ENCODE measurements at regions not wholly inside any gene's neighbourhood (a gene's known extent, or its start where the extent isn't known, plus 50 kb on each side); places are given as distances from the start of the nearest gene placed in this dataset.
"Not testable (repeated sequence)": the region's sequence is repeated elsewhere in the genome, so short reads cannot be mapped to it uniquely, and the experiment has no call there.

DNA sequence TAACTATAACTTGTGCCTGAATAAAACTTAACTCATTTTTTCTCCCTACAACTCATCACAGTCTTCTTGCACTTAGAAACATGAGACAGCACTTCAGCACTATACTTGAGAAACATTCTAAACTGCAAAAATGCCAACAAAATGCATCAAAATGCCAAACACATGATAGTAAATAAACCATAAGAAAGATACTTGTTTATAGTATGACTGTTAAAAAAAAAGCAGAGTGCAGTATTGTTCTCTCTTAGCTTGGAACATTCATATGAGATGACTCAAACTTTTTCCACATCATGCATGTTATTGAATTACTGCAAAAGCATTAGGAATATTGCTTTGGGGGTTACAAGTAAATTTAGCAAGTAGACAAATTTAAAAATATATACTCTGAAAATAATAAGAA, 135.7 kb upstream of the ANXA10 start:
- no peak for DNase-seq

DNA sequence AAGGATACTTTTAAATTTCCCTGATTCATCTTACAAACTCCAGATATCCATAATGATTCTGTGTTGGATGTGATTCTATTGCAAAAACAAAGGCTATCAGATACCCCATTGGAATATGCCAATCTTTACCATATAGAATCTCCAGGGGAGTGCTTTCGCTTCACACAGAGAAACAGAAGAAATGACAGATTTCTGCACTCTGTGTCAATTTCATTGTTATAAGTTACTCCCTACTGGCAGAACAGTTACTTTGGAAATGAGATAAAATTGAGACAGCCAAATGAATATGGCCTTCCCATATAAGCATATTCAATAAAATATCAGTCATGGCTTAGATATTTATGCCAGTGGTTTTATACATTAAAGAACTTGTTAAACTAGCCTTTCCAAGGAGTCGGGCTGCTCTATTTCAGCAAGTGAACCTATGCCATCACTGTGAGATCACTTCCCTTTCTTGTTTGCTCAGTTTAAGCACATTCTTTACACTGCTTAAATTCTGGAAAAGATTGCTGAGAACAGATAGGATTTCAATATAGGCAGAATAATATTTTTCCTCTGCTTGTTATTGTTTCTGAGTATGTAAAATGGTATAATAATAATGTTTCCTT, 127.5 kb upstream of the ANXA10 start:
- DNase-seq: no peak

DNA sequence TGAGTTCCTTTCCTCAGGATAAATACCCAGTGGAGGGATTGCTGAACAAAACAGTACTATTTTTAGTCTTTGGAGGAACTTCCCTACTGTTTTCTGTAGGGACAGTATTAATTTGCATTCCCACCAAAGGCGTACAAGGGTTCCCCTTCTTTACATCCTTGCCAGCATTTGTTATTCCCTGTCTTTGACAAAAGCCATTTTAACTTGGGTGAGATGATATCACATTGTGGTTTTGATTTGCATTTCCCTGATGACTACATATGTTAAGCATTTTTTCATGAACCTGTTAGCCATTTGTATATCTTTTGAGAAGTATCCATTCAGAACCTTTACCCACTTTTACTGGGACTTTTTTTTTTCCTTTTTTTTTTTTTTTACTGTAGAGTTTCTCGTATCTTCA, 126.2 kb upstream of the ANXA10 start:
- no peak for DNase-seq

DNA sequence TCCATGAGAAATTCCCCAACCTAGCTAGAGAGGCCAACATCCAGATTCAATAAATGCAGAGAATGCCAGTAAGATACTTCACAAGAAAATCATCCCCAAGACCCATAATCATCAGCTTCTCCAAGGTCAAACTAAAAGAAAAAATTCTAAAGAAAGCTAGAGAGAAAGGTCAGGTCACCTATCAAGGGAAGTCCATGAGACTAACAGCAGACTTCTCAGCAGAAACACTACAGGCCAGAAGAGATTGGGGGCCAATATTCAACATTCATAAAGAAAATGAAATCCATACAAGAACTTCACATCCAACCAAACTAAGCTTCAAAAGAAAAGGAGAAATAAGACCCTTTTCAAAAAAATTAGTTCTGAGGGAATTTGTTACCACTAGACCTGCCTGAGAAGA, 118.8 kb upstream of the ANXA10 start:
- no peak for DNase-seq

DNA sequence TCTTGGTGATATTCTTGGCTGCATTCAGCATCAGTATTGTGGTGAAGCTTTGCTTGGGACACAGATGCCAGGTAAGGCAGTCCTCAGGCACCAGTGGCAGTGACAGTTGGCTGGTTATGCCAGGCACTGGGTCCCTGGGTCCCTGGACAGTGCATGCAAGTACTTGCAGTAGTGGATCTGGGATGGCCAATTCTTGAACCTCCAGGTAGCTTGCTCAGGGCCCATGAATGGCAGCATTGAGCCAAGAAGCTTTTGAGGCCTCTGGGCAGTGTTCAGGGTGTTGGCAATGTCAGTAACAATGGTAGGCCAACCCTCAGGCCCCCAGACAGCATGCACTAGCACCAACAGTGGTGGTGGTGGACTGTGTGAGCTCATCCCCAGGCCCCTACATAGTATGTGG, 106.8 kb upstream of the ANXA10 start:
- no peak for DNase-seq

DNA sequence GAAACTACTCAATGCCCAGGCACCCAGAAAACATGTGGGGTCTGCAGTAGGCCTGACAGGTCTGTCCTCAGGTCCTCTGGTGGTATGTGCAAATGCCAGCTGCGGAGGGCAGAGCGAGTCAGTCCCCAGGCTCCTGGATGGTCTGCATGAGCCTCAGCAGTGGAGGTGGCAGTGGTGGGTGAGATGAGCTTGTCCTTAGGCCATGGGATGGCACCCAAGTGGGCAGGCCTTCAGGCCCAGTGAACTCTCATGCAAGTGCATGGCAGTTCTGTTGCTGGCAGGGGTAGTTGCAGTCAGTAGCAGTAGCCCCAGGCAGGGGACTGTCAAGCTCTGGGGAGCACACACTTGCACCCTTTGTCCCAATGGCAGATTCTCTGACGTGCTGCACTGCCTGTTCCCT, 106.3 kb upstream of the ANXA10 start:
- DNase-seq: no peak

DNA sequence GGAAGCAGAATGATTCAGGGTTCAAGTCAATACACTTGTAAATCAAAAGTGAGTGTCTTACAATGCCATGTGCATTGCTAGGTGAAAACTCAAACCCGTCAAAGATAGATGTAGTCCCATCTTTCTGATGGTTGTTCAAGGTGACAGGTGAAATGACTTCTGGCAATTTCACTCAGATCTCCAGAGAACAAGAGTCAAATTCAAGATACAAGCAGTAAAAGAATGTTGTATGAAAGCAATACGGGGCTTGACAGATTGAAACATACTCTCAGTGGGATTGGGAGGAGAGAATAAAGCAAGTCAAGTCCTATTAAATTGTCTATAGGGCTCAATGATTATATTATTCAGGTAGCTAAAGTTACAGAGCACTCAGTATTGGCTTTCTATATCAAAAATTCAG, 105.1 kb upstream of the ANXA10 start:
- no peak for DNase-seq

DNA sequence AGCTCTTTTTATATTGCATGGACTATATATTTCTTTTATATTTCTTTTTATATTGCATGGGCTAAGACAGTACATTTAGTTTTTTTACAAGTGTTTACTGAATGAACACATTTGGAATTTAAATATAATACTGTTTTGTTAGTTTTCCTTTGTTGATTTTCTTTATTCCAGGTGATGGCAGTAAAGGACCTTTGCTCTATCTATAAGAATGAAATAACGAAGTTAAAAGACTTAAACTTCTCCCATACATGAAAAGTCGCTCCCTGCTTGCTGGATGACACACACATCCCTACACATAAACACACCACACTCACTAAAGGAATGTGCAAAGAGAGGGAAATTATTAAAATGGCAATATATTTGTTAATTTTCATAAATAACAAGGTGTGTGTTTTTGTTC, 102.5 kb upstream of the ANXA10 start:
- no peak for DNase-seq

DNA sequence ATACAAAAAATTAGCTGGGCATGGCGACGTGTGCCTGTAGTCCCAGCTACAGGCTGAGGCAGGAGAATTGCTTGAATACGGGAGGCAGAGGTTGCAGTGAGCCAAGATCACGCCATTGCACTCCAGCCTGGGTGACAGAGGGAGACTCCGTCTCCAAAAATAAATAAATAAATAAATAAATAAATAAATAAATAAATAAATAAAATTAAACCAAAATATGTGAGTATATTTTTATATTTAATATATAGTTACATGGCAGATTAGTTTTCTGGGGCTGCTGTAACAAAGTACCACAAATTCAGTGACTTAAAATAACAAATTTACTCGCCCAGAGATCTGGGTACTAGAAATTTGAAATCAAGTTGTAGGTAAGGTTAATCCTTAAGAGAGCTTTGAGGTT, 84.2 kb upstream of the ANXA10 start:
- DNase-seq: not testable (repeated sequence)

DNA sequence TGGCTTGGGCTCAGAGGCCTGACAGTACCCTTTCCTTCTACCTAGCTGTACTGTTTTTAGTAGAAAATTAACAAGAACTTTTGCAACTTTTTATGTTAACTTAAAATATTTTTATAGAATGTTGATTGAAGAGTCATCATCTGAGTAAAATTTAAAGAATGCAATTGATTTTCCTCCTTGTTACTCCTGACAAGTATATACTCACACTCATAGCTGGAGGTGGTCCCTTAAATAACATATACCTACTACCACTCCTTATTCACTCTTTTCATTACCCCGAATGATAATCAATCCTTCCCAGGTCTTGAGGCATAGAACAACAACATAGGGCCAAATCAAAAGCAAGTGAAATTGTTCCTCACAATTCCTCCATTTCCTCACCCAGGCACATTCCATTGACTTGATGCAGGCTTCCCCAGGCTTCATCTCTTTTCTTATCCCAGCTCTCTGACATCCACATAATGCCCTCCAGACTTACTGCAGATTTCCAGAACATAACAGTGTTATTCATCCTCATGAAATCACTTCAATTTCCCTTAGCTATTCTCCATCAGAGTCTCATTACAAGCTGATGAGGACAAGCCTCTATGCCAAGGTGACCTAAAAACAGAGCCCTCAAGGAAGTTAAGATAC, 73.2 kb upstream of the ANXA10 start:
- DNase-seq: no peak

DNA sequence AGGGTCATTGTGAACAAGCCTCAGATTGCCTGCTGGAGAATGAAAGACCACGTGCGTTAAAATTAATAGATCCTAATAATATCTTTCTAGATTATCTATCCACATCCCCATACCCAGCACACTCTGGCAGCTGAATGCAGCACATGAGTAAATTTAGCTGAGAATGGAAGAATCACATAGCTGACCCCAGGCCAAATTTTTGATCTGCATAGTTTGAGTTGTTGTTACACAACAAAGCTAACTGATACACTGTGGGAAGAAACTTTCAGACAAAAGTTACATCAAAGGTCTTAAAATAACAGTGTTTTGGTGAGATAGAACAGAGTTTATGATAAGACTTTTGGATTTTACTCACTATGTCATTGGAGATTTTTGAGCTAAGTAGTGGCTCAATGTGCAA, 72.4 kb upstream of the ANXA10 start:
- no peak for DNase-seq

DNA sequence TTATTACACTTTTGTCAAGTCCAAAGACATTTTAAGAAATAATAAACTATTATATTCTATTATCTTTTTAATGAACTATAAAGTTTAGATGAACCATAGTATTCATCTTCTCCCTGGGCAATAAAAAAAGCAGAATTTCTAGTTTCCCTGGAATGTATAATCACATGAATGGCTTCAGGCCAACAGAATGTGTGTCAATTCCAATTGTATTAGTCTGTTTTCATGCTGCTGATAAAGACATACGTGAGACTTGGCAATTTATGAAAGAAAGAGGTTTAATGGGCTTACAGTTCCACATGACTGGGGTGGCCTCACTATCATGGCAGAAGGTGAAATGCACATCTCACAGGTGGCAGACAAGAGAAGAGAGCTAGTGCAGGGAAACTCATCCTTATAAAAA, 70.7 kb upstream of the ANXA10 start:
- DNase-seq: no peak

DNA sequence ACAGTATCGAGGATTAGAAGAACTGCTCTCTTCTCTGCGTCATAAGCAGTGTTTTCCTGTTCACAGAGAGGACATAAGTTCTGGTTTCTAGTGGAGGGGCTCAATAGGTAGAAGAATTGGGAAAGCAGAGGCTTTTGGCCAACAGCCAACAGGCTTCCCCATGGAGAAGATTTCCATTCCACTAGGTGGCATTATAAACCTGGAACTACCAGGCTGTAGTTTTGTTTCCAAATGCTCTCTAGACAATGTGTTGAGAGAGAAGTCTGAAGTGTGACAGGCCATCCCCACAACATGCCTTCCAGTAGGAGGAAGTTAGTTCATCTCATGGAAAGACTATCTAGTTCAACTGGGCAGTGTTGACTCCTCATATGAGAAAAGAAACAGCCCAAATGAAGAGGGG, 63.8 kb upstream of the ANXA10 start:
- no peak for DNase-seq

DNA sequence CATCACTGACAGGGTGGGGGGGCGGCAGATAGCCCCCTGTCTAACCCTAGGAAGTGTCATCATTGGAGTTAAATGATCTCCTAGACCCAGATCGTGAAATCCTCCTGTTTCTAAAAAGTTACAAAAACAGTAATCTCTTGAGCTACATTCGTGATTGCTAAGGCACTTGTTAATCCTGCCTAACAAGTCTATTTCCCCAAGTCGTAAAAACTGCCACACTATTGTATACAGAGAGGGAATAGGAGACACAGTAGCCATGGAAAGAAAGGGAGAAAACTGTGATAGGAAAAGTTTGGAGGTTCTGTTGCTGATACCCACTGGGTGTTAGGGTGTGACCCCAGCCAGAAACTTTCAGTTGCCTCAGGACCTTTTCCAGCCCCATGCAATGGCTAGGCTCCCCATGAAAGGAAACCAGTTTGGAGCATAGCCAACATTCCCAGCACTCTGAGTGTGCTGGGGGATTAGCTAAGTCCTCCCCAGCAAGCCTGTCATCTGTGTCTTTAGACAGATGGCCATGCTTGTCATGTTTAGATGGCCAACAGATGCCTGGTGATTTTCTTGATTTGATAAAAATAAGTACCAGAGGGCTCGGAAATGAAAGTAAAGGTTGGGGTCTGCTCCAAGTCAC, 63.3 kb upstream of the ANXA10 start:
- DNase-seq: no peak

DNA sequence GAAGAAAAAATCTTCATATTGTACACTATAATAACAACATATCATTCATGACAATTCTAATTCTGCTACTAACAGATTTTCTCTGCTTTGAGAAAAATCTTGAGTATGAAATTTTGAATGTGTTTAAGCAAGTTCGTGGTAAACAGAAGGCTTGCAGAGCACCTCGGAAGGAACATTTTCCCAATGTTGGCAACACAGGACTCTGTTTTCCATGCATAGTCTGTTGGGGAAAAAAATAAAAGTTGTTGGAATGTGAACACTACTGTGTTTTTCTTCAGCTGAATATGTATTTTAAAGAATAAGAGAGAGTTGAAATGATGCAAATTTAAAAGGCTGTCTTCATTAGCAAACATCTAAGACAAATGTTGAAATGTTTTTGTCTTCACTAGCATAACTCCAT, 54.7 kb upstream of the ANXA10 start:
- DNase-seq: no peak

DNA sequence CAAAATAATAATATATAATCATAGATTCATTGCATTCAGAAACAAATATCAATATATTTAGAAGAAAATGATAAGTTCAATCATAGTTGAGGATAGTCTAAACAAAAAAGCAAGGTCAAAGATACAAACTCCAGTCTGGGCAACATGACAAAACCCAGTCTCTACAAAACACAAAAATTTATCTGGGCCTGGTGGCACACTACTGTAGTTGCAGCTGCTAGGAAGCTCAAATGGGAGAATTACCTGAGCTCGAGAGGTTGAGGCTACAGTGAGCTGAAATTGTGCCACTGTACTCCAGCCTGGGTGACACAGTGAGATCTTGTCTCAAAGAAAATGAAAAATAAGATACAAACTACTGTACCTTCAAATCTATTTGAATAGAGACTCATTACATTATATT, 52.7 kb upstream of the ANXA10 start:
- no peak for DNase-seq

Measured in activated T-cell treated with anti-CD3 and anti-CD28 coated beads, Interleukin-2, amount 50 U/mL, for 48 hours (primary cell).